Neural cell (in vitro differentiated cells): ENCODE measurements at regions not wholly inside any gene's neighbourhood (a gene's known extent, or its start where the extent isn't known, plus 50 kb on each side); places are given as distances from the start of the nearest gene placed in this dataset.
A peak's percentile ranks its signal among the peaks of the same experiment; 100 is the strongest.

ENCODE experiments used
- EZH2 ChIP-seq: fragments of 200-600, 300-800 bp; shearing (Covaris generic), sonication (generic); IDR thresholded peaks from 2 replicates; pipeline ENCODE4 v1.6.1; 2014; ENCODE audit warnings: antibody characterized with exemption, low read length, borderline replicate concordance, mild to moderate bottlenecking; ENCODE audit not compliant: insufficient read depth, poor library complexity, severe bottlenecking
- POLR2AphosphoS5 ChIP-seq: IDR thresholded peaks from 2 replicates; pipeline ENCODE4 v1.6.1; 2012
- RAD21 ChIP-seq: fragments of 450-650 bp; conservative IDR thresholded peaks from 2 replicates; pipeline ENCODE4 v1.6.1; 2014; ENCODE audit warnings: antibody characterized with exemption, mild to moderate bottlenecking, moderate library complexity
- REST ChIP-seq: IDR thresholded peaks from 2 replicates; pipeline ENCODE4 v1.6.1; 2012; ENCODE audit warnings: borderline replicate concordance
- SMC3 ChIP-seq: fragments of 450-650 bp; conservative IDR thresholded peaks from 2 replicates; pipeline ENCODE4 v1.6.1; 2014; ENCODE audit warnings: antibody characterized with exemption, mild to moderate bottlenecking, moderate library complexity; ENCODE audit not compliant: poor library complexity
- TAF1 ChIP-seq: IDR thresholded peaks from 2 replicates; pipeline ENCODE4 v1.6.1; 2012; ENCODE audit warnings: low read depth
- TF ChIP-seq, protein P1 (sequence below): fragments of 450-650 bp; IDR thresholded peaks from 2 replicates; pipeline ENCODE4 v1.5.1; 2014; ENCODE audit warnings: antibody characterized with exemption, mild to moderate bottlenecking, moderate library complexity; ENCODE audit not compliant: poor library complexity, severe bottlenecking

- TF ChIP-seq, protein P1, sequence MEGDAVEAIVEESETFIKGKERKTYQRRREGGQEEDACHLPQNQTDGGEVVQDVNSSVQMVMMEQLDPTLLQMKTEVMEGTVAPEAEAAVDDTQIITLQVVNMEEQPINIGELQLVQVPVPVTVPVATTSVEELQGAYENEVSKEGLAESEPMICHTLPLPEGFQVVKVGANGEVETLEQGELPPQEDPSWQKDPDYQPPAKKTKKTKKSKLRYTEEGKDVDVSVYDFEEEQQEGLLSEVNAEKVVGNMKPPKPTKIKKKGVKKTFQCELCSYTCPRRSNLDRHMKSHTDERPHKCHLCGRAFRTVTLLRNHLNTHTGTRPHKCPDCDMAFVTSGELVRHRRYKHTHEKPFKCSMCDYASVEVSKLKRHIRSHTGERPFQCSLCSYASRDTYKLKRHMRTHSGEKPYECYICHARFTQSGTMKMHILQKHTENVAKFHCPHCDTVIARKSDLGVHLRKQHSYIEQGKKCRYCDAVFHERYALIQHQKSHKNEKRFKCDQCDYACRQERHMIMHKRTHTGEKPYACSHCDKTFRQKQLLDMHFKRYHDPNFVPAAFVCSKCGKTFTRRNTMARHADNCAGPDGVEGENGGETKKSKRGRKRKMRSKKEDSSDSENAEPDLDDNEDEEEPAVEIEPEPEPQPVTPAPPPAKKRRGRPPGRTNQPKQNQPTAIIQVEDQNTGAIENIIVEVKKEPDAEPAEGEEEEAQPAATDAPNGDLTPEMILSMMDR: no peak
- TF ChIP-seq REST: no peak
- TF ChIP-seq SMC3: no peak
- TF ChIP-seq POLR2AphosphoS5: peak; percentile 57
- no peak for TF ChIP-seq EZH2
- no peak for TF ChIP-seq RAD21
- TF ChIP-seq TAF1: no peak
Observed at GRCh38 chr15:59779110-59779509, 90.0 kb upstream of the BNIP2 start.
